NT2/D1 (cell line): ENCODE measurements at regions not wholly inside any gene's neighbourhood (a gene's known extent, or its start where the extent isn't known, plus 50 kb on each side); places are given as distances from the start of the nearest gene placed in this dataset.

ENCODE experiments used
- DNase-seq: peaks from one replicate; pipeline ENCODE4 v3.0.0-alpha.2; 2011; ENCODE audit warnings: low read depth, low spot score
- H3K27me3 ChIP-seq: 2 replicates; pipeline ENCODE4 v1.6.0; 2011; ENCODE audit warnings: mild to moderate bottlenecking; ENCODE audit not compliant: insufficient read length, insufficient read depth
- H3K36me3 ChIP-seq: 2 replicates; pipeline ENCODE4 v1.6.1; 2011; ENCODE audit warnings: mild to moderate bottlenecking, low read length, mixed read lengths; ENCODE audit not compliant: insufficient read depth, insufficient read length
- H3K4me1 ChIP-seq: 2 replicates; pipeline ENCODE4 v1.5.1; 2011; ENCODE audit not compliant: insufficient read depth, insufficient read length
- H3K4me3 ChIP-seq: 2 replicates; pipeline ENCODE4 v1.5.1; 2011; ENCODE audit warnings: low read depth; ENCODE audit not compliant: insufficient read length
- H3K9ac ChIP-seq: 2 replicates; pipeline ENCODE4 v1.6.0; 2011; ENCODE audit warnings: low read depth; ENCODE audit not compliant: insufficient read length
- H3K9me3 ChIP-seq: 2 replicates; pipeline ENCODE4 v1.5.1; 2011; ENCODE audit warnings: mild to moderate bottlenecking, low read length; ENCODE audit not compliant: insufficient read depth
- SUZ12 ChIP-seq: IDR thresholded peaks from 2 replicates; pipeline ENCODE4 v1.6.1; 2011; ENCODE audit not compliant: insufficient read length, insufficient read depth; ENCODE audit errors: extremely low read depth
- YY1 ChIP-seq: IDR thresholded peaks from 2 replicates; pipeline ENCODE4 v1.6.1; 2011; ENCODE audit not compliant: insufficient read length, insufficient read depth
- ZNF274 ChIP-seq: IDR thresholded peaks from 2 replicates; pipeline ENCODE4 v1.6.1; 2011; ENCODE audit warnings: mild to moderate bottlenecking, low read depth, low read length

DNA sequence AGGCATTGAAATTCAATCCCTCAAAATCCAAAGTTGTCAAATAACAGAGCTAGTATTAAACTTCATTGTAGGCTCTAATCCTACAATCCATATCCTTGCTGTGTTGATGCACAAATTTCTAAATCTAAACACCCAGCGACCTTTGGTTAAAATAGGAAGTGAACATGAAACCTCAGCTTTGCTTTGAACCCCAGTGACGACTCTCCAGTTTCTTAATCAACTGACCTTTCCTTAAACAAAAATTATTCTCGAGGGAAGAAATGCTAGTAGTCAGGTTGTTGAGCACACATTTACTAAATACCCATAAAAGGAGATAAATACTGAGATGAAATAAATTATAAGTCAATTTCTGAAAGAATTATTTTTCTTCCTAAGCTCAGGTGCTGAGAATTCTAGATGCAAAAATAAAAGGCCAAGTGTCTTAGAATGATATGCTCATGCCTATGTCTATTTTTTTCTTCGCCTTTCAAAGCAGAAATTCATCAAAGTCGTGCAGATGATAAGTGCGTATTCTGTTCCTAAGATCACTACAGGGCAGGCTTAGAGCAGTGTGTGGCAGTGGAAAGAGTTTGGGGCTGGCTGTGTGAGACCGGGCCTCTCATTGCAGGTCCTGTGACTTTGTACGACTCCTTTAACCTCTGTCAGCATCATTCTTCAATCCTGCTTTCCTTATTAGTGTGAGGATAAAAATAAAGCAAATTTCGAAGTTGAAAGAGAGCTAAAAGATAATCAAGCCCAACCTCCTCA lies 208.7 kb downstream of the PRL start:
- no peaks in the 10 kb centered on the region for H3K36me3 ChIP-seq

DNA sequence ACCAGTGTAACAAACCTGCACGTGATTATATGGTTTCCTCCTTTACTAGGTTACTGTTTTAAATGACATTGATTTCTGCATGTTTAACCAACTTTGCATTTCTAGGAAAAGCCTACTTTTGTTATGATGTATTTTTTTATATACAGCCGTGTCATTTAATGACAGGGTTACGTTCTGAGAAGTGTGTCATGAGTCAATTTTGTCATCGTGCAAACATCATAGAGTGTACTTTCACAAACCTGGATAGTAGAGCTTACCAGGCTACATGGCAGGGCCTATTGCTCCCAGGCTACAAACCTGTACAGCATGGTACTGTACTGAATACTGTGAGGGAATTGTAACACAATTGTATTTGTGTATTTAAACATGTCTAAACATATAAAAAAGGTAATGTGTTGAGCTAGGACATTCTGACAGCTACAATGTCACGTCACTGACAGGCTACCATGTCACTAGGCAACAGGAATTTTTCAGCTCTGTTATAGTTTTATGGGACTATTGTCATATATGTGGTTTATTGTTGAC lies 205.3 kb downstream of the PRL start:
- TF ChIP-seq ZNF274 (no peak), YY1 (no peak), SUZ12 (no peak)

More for the DNA sequence above, 208.7 kb downstream of the PRL start:
- Histone ChIP-seq H3K4me3 (no peak overlapping the region), H3K4me1 (no peaks in the 10 kb centered on the region), H3K9me3 (no peaks in the 10 kb centered on the region; the same call in 1 of the 2 replicates), H3K9ac (no peak overlapping the region), H3K27me3 (no peaks in the 10 kb centered on the region)
- TF ChIP-seq YY1: no peak
- TF ChIP-seq SUZ12: no peak
- TF ChIP-seq ZNF274: no peak
- DNase-seq: no peak

DNA sequence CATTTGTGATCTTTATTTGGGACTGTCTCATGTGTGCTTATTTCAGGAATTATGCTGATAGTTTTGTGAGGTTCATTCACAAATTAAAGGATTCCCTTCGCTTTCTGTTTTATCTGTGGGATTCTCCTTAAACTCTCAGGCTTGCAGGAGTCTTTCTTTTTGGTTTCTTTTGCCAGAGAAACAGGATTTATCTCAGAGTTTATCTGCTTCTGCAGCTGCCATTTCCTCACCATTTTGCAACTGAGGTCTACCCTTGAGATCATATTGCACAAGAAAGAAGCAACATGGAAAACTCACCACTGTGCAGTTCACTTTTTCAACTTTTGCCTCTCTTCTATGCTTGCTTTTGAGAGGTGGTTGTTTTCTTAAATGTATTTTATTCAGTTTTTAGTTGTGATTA lies 201.0 kb downstream of the PRL start:
- Histone ChIP-seq H3K9me3 (no peaks in the 10 kb centered on the region), H3K27me3 (no peaks in the 10 kb centered on the region), H3K9ac (no peak overlapping the region), H3K4me1 (no peaks in the 10 kb centered on the region), H3K4me3 (no peak overlapping the region), H3K36me3 (no peaks in the 10 kb centered on the region)
- no peak for TF ChIP-seq YY1
- no peak for TF ChIP-seq SUZ12
- TF ChIP-seq ZNF274: no peak
- DNase-seq: no peak

More for the DNA sequence above, 205.3 kb downstream of the PRL start:
- no peak overlapping the region for H3K9ac ChIP-seq
- no peaks in the 10 kb centered on the region for H3K9me3 ChIP-seq
- no peaks in the 10 kb centered on the region for H3K4me1 ChIP-seq
- H3K36me3 ChIP-seq: no peaks in the 10 kb centered on the region
- H3K4me3 ChIP-seq: no peak overlapping the region
- H3K27me3 ChIP-seq: no peaks in the 10 kb centered on the region
- no peak for DNase-seq

DNA sequence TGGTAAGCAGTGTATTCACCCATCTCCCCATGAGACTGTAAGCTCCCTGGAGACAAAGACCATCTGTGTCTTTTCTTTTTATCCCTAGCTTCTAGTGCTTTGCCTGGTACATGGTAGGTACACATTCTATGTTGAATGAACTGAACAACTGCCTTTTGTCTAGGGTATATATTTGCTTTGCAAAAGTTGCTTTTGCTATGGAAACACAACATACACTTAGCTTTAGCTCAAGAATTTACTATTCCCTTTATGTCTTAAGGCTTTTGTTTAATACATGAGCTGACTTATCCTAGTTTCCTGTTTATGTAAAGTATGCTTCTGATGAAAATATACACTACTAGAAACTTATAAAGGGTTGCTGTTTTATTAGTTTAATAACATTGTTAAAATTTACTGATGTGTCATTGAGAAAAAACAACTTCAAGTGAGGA lies 198.2 kb downstream of the PRL start:
- Histone ChIP-seq H3K4me1 (no peaks in the 10 kb centered on the region), H3K36me3 (no peaks in the 10 kb centered on the region), H3K9ac (no peak overlapping the region), H3K27me3 (no peaks in the 10 kb centered on the region), H3K9me3 (no peaks in the 10 kb centered on the region), H3K4me3 (no peak overlapping the region)
- no peak for DNase-seq
- TF ChIP-seq SUZ12 (no peak), YY1 (no peak), ZNF274 (no peak)

DNA sequence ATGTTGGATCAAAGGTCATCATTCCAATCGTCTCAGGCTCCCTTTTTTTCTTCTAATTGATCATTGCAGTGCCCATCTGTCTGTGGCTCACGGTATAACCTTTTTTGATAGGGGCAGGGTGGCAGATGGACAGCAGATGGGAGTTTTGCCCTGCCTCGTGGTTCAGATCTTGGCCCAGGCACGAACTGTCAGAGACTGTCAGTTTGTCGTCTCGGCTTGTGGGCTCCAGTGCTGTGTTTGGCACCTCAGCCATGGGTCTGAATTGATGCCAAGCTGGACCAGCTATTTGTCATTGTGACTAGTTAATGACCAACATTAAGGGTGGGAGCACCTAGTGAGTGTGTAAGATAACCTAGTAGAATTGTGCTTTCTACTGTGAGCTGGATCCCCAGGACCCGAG lies 197.6 kb downstream of the PRL start:
- no peak overlapping the region for H3K9ac ChIP-seq
- no peak overlapping the region for H3K4me3 ChIP-seq
- no peaks in the 10 kb centered on the region for H3K27me3 ChIP-seq
- no peak for TF ChIP-seq ZNF274
- no peak for TF ChIP-seq SUZ12
- H3K9me3 ChIP-seq: no peaks in the 10 kb centered on the region
- H3K36me3 ChIP-seq: no peaks in the 10 kb centered on the region
- no peaks in the 10 kb centered on the region for H3K4me1 ChIP-seq
- no peak for DNase-seq

DNA sequence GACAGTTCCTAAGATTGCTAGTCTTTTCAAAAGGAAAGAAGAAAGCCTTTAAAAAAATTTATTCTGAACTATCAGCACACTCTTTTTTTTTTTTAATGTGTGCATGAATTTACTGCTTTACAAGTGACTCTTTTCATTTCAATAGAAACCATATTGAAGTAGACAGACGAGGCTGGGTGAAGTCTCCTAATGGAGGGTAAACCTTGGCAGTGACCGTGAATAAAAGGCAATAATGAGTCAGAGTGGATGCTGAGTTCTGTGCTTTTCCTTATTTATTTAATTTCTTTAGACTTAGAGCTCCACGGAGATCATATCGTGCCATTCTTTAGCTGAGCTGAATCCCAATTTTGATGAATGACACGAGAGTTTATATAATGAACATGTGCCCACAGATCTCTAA lies 196.9 kb downstream of the PRL start:
- no peak overlapping the region for H3K4me3 ChIP-seq
- TF ChIP-seq ZNF274: no peak
- no peak for TF ChIP-seq YY1
- TF ChIP-seq SUZ12: no peak
- no peaks in the 10 kb centered on the region for H3K27me3 ChIP-seq
- no peak for DNase-seq
- H3K4me1 ChIP-seq: no peaks in the 10 kb centered on the region
- H3K36me3 ChIP-seq: no peaks in the 10 kb centered on the region
- no peaks in the 10 kb centered on the region for H3K9me3 ChIP-seq
- H3K9ac ChIP-seq: no peak overlapping the region

DNA sequence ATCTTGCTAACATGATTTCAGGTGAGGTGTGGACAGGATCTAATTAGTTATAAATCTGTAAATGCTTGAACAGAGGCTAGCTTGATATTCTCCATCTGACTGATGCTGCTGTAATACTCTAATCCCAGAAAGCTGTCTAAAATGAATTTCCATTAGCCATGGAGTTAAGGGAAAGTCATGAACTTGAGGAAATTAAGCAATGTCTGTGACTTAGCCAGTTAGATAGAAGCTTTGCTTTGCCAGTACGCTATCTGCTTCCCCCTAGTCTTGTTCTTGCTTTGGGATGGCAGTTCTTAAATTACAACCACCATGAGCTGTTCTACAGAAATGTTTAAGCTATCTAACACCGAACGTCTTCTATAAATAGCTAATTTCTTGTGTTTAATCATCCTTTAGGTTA lies 195.7 kb downstream of the PRL start:
- no peaks in the 10 kb centered on the region for H3K36me3 ChIP-seq
- no peak overlapping the region for H3K4me3 ChIP-seq
- DNase-seq: no peak
- H3K27me3 ChIP-seq: no peaks in the 10 kb centered on the region
- no peaks in the 10 kb centered on the region for H3K9me3 ChIP-seq
- no peak for TF ChIP-seq ZNF274
- TF ChIP-seq YY1: no peak
- TF ChIP-seq SUZ12: no peak
- no peak overlapping the region for H3K9ac ChIP-seq
- H3K4me1 ChIP-seq: no peaks in the 10 kb centered on the region

DNA sequence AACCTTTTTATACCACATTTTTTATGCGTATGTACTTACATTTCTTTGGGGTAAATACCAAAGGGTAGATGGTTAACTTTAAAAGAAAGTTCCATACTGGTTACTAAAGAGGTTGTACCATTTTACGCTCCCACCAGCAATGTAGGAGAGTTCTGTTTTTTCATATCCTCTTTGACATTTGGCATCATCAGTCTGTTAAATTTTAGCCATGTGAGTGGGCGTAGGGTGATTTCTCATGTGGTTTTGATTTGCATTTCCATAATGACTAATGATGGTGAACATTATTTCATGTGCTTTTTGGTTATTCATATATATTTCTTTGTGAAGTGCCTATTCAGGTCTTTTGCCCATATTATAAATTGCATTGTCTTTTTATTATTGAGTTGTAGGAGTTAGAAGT lies 194.2 kb downstream of the PRL start:
- no peak for TF ChIP-seq SUZ12
- TF ChIP-seq YY1: no peak
- TF ChIP-seq ZNF274: no peak
- no peaks in the 10 kb centered on the region for H3K9me3 ChIP-seq
- no peak overlapping the region for H3K9ac ChIP-seq
- DNase-seq: no peak
- H3K4me3 ChIP-seq: no peak overlapping the region
- no peaks in the 10 kb centered on the region for H3K36me3 ChIP-seq
- no peaks in the 10 kb centered on the region for H3K4me1 ChIP-seq
- no peaks in the 10 kb centered on the region for H3K27me3 ChIP-seq
